ENCODE measurements at regions not wholly inside any gene's neighbourhood (a gene's known extent, or its start where the extent isn't known, plus 50 kb on each side); places are given as distances from the start of the nearest gene placed in this dataset.

- Histone ChIP-seq H3K4ac (ENCODE audit: low read depth, low read length) (no peak overlapping the region), H3K23ac (ENCODE audit: low read length) (no peak overlapping the region), H2BK5ac (ENCODE audit: low read length) (no peak overlapping the region), H3K9ac (ENCODE audit: low read length) (no peak overlapping the region), H4K8ac (ENCODE audit: low read depth, low read length) (no peak overlapping the region), H3K36me3 (ENCODE audit: control insufficient read depth, insufficient read depth, low read length) (no peaks in the 10 kb centered on the region), H3K4me2 (ENCODE audit: low read length) (no peak overlapping the region), H2BK15ac (replicated peaks; ENCODE audit: low read depth) (no peak overlapping the region), H3K4me3 (ENCODE audit: low read length) (no peak overlapping the region), H3K79me2 (ENCODE audit: control insufficient read depth, insufficient read depth, low read length) (no peaks in the 10 kb centered on the region), H4K5ac (ENCODE audit: low read length) (no peak overlapping the region), H3K27me3 (ENCODE audit: insufficient read depth, low read length, poor library complexity) (no peaks in the 10 kb centered on the region), H3K27ac (ENCODE audit: low read depth, low read length) (no peak overlapping the region), H3K18ac (ENCODE audit: low read length) (no peak overlapping the region), H2AK5ac (ENCODE audit: low read length) (no peak overlapping the region), H2BK120ac (ENCODE audit: low read depth, low read length) (no peak overlapping the region), H3K4me1 (ENCODE audit: control insufficient read depth, low read depth, low read length) (no peaks in the 10 kb centered on the region), H3K79me1 (ENCODE audit: low read length) (no peaks in the 10 kb centered on the region), H3K56ac (ENCODE audit: low read length) (no peak overlapping the region)
- no peak for DNase-seq
- no CpG with 5 or more reads among the region's 1 CpG for WGBS (ENCODE audit: extremely low coverage, insufficient coverage, low lambda C conversion rate)
Measured at GRCh38 chr7:110358028-110358427, 732.9 kb upstream of the LRRN3 start.

GRCh38 chr7:110371709-110372108, 719.2 kb upstream of the LRRN3 start:
- no peak overlapping the region for H3K56ac ChIP-seq (ENCODE audit: low read length)
- H3K4me1 ChIP-seq (ENCODE audit: control insufficient read depth, low read depth, low read length) = no peaks in the 10 kb centered on the region
- H3K18ac ChIP-seq (ENCODE audit: low read length) = no peak overlapping the region
- no peaks in the 10 kb centered on the region for H3K36me3 ChIP-seq (ENCODE audit: control insufficient read depth, insufficient read depth, low read length)
- no peak overlapping the region for H3K4me2 ChIP-seq (ENCODE audit: low read length)
- H2AK5ac ChIP-seq (ENCODE audit: low read length) = no peak overlapping the region
- WGBS (ENCODE audit: extremely low coverage, insufficient coverage, low lambda C conversion rate) = no CpG with 5 or more reads among the region's 3 CpGs
- no peak overlapping the region for H2BK15ac ChIP-seq (replicated peaks; ENCODE audit: low read depth)
- no peak overlapping the region for H3K4ac ChIP-seq (ENCODE audit: low read depth, low read length)
- H4K8ac ChIP-seq (ENCODE audit: low read depth, low read length) = no peak overlapping the region
- no peak overlapping the region for H3K9ac ChIP-seq (ENCODE audit: low read length)
- H2BK120ac ChIP-seq (ENCODE audit: low read depth, low read length) = no peak overlapping the region
- no peak overlapping the region for H3K23ac ChIP-seq (ENCODE audit: low read length)
- no peaks in the 10 kb centered on the region for H3K79me2 ChIP-seq (ENCODE audit: control insufficient read depth, insufficient read depth, low read length)
- no peaks in the 10 kb centered on the region for H3K27me3 ChIP-seq (ENCODE audit: insufficient read depth, low read length, poor library complexity)
- no peak overlapping the region for H3K4me3 ChIP-seq (ENCODE audit: low read length)
- no peaks in the 10 kb centered on the region for H3K79me1 ChIP-seq (ENCODE audit: low read length)
- no peak overlapping the region for H3K27ac ChIP-seq (ENCODE audit: low read depth, low read length)
- DNase-seq = no peak
- H4K5ac ChIP-seq (ENCODE audit: low read length) = no peak overlapping the region
- no peak overlapping the region for H2BK5ac ChIP-seq (ENCODE audit: low read length)

GRCh38 chr7:110372685-110373084, 718.2 kb upstream of the LRRN3 start:
- no peaks in the 10 kb centered on the region for H3K27me3 ChIP-seq (ENCODE audit: insufficient read depth, low read length, poor library complexity)
- H3K27ac ChIP-seq (ENCODE audit: low read depth, low read length) = no peak overlapping the region
- no peak overlapping the region for H3K4me3 ChIP-seq (ENCODE audit: low read length)
- no peaks in the 10 kb centered on the region for H3K79me1 ChIP-seq (ENCODE audit: low read length)
- no peaks in the 10 kb centered on the region for H3K4me1 ChIP-seq (ENCODE audit: control insufficient read depth, low read depth, low read length)
- no peak overlapping the region for H2AK5ac ChIP-seq (ENCODE audit: low read length)
- H2BK5ac ChIP-seq (ENCODE audit: low read length) = no peak overlapping the region
- H3K9ac ChIP-seq (ENCODE audit: low read length) = no peak overlapping the region
- no peak overlapping the region for H3K4ac ChIP-seq (ENCODE audit: low read depth, low read length)
- WGBS (ENCODE audit: extremely low coverage, insufficient coverage, low lambda C conversion rate) = no CpG with 5 or more reads among the region's 2 CpGs
- no peak overlapping the region for H4K5ac ChIP-seq (ENCODE audit: low read length)
- DNase-seq = no peak
- no peak overlapping the region for H2BK120ac ChIP-seq (ENCODE audit: low read depth, low read length)
- no peaks in the 10 kb centered on the region for H3K79me2 ChIP-seq (ENCODE audit: control insufficient read depth, insufficient read depth, low read length)
- no peak overlapping the region for H3K4me2 ChIP-seq (ENCODE audit: low read length)
- H3K23ac ChIP-seq (ENCODE audit: low read length) = no peak overlapping the region
- no peak overlapping the region for H3K18ac ChIP-seq (ENCODE audit: low read length)
- H3K56ac ChIP-seq (ENCODE audit: low read length) = no peak overlapping the region
- H3K36me3 ChIP-seq (ENCODE audit: control insufficient read depth, insufficient read depth, low read length) = no peaks in the 10 kb centered on the region
- H4K8ac ChIP-seq (ENCODE audit: low read depth, low read length) = no peak overlapping the region
- H2BK15ac ChIP-seq (replicated peaks; ENCODE audit: low read depth) = no peak overlapping the region

GRCh38 chr7:110373416-110373815, 717.5 kb upstream of the LRRN3 start:
- Histone ChIP-seq H3K4ac (ENCODE audit: low read depth, low read length) (no peak overlapping the region), H3K27ac (ENCODE audit: low read depth, low read length) (no peak overlapping the region), H3K79me2 (ENCODE audit: control insufficient read depth, insufficient read depth, low read length) (no peaks in the 10 kb centered on the region), H3K18ac (ENCODE audit: low read length) (no peak overlapping the region), H3K56ac (ENCODE audit: low read length) (no peak overlapping the region), H2BK15ac (replicated peaks; ENCODE audit: low read depth) (no peak overlapping the region), H3K9ac (ENCODE audit: low read length) (no peak overlapping the region), H2AK5ac (ENCODE audit: low read length) (no peak overlapping the region), H2BK120ac (ENCODE audit: low read depth, low read length) (no peak overlapping the region), H3K4me2 (ENCODE audit: low read length) (no peak overlapping the region), H3K4me1 (ENCODE audit: control insufficient read depth, low read depth, low read length) (no peaks in the 10 kb centered on the region), H3K79me1 (ENCODE audit: low read length) (no peaks in the 10 kb centered on the region), H4K8ac (ENCODE audit: low read depth, low read length) (no peak overlapping the region), H3K27me3 (ENCODE audit: insufficient read depth, low read length, poor library complexity) (no peaks in the 10 kb centered on the region), H3K4me3 (ENCODE audit: low read length) (no peak overlapping the region), H3K36me3 (ENCODE audit: control insufficient read depth, insufficient read depth, low read length) (no peaks in the 10 kb centered on the region), H3K23ac (ENCODE audit: low read length) (no peak overlapping the region), H4K5ac (ENCODE audit: low read length) (no peak overlapping the region), H2BK5ac (ENCODE audit: low read length) (no peak overlapping the region)
- DNase-seq = no peak
- WGBS (ENCODE audit: extremely low coverage, insufficient coverage, low lambda C conversion rate) = no CpG with 5 or more reads among the region's 1 CpG

GRCh38 chr7:110373859-110374258, 717.1 kb upstream of the LRRN3 start:
- Histone ChIP-seq H3K4ac (ENCODE audit: low read depth, low read length) (no peak overlapping the region), H4K8ac (ENCODE audit: low read depth, low read length) (no peak overlapping the region), H3K56ac (ENCODE audit: low read length) (no peak overlapping the region), H3K4me1 (ENCODE audit: control insufficient read depth, low read depth, low read length) (no peaks in the 10 kb centered on the region), H3K18ac (ENCODE audit: low read length) (no peak overlapping the region), H2AK5ac (ENCODE audit: low read length) (no peak overlapping the region), H3K79me2 (ENCODE audit: control insufficient read depth, insufficient read depth, low read length) (no peaks in the 10 kb centered on the region), H2BK5ac (ENCODE audit: low read length) (no peak overlapping the region), H3K27ac (ENCODE audit: low read depth, low read length) (no peak overlapping the region), H2BK120ac (ENCODE audit: low read depth, low read length) (no peak overlapping the region), H2BK15ac (replicated peaks; ENCODE audit: low read depth) (no peak overlapping the region), H3K79me1 (ENCODE audit: low read length) (no peaks in the 10 kb centered on the region), H3K36me3 (ENCODE audit: control insufficient read depth, insufficient read depth, low read length) (no peaks in the 10 kb centered on the region), H3K4me2 (ENCODE audit: low read length) (no peak overlapping the region), H3K9ac (ENCODE audit: low read length) (no peak overlapping the region), H3K27me3 (ENCODE audit: insufficient read depth, low read length, poor library complexity) (no peaks in the 10 kb centered on the region), H4K5ac (ENCODE audit: low read length) (no peak overlapping the region), H3K23ac (ENCODE audit: low read length) (no peak overlapping the region), H3K4me3 (ENCODE audit: low read length) (no peak overlapping the region)
- WGBS (ENCODE audit: extremely low coverage, insufficient coverage, low lambda C conversion rate) = no CpG with 5 or more reads among the region's 2 CpGs
- DNase-seq = peak; percentile 27

- Histone ChIP-seq H3K4ac (ENCODE audit: low read depth, low read length) (no peak overlapping the region), H3K4me2 (ENCODE audit: low read length) (no peak overlapping the region), H3K56ac (ENCODE audit: low read length) (no peak overlapping the region), H2BK15ac (replicated peaks; ENCODE audit: low read depth) (no peak overlapping the region), H3K36me3 (ENCODE audit: control insufficient read depth, insufficient read depth, low read length) (no peaks in the 10 kb centered on the region), H3K79me1 (ENCODE audit: low read length) (no peaks in the 10 kb centered on the region), H2BK120ac (ENCODE audit: low read depth, low read length) (no peak overlapping the region), H3K79me2 (ENCODE audit: control insufficient read depth, insufficient read depth, low read length) (no peaks in the 10 kb centered on the region), H3K18ac (ENCODE audit: low read length) (no peak overlapping the region), H3K27ac (ENCODE audit: low read depth, low read length) (no peak overlapping the region), H2AK5ac (ENCODE audit: low read length) (no peak overlapping the region), H3K9ac (ENCODE audit: low read length) (no peak overlapping the region), H3K4me1 (ENCODE audit: control insufficient read depth, low read depth, low read length) (no peaks in the 10 kb centered on the region), H3K27me3 (ENCODE audit: insufficient read depth, low read length, poor library complexity) (no peaks in the 10 kb centered on the region), H4K5ac (ENCODE audit: low read length) (no peak overlapping the region), H3K4me3 (ENCODE audit: low read length) (no peak overlapping the region), H3K23ac (ENCODE audit: low read length) (no peak overlapping the region), H4K8ac (ENCODE audit: low read depth, low read length) (no peak overlapping the region), H2BK5ac (ENCODE audit: low read length) (no peak overlapping the region)
- no CpG with 5 or more reads among the region's 1 CpG for WGBS (ENCODE audit: extremely low coverage, insufficient coverage, low lambda C conversion rate)
- no peak for DNase-seq
Measured at GRCh38 chr7:110375068-110375467, 715.9 kb upstream of the LRRN3 start.

Data from mesendoderm (in vitro differentiated cells).